GM12878 (cell line): ENCODE measurements at regions not wholly inside any gene's neighbourhood (a gene's known extent, or its start where the extent isn't known, plus 50 kb on each side); places are given as distances from the start of the nearest gene placed in this dataset.

ENCODE experiments used
- ATAC-seq: fragments of 200-7000 bp; cut with Tn5 transposase; 3 replicates; pipeline ENCODE4 v1.9.1; 2020; ENCODE audit warnings: mild to moderate bottlenecking, moderate library complexity
- BruUV-seq: library from RNA; stranded (reverse); fragments of 400-500 nt; replicated peaks from 2 replicates; lab custom pipeline; 2021; lab: Mats Ljungman, UMichigan
- CTCF ChIA-PET: fragments of 300-600 bp; sonication (Branson Sonifier 250); formaldehyde crosslinking; extraction: SDS; loops from one replicate; lab custom pipeline; 2021; ENCODE audit warnings: inconsistent platforms; lab: Yijun Ruan, JAX
- POLR2A ChIA-PET: fragments of 350-600 bp; formaldehyde crosslinking; extraction: SDS; loops from one replicate; lab custom pipeline; 2021; ENCODE audit warnings: inconsistent platforms; lab: Charles Lee
- RAD21 ChIA-PET: fragments of 300-600 bp; sonication (Branson Sonifier 250); formaldehyde crosslinking; loops from one replicate; lab custom pipeline; 2023; ENCODE audit warnings: antibody characterized with exemption; ENCODE audit not compliant: unreplicated experiment; lab: Charles Lee
- SMC1A ChIA-PET: fragments of 300-600 bp; sonication (Branson Sonifier 250); formaldehyde crosslinking; loops from one replicate; lab custom pipeline; 2023; ENCODE audit not compliant: unreplicated experiment, uncharacterized antibody; lab: Charles Lee
- DNase-seq: peaks from one replicate; pipeline ENCODE4 v3.0.0-alpha.2; 2011; ENCODE audit warnings: low read depth, low spot score
- FAIRE-seq: peaks from 3 replicates; lab custom pipeline; 2011; peaks lifted over from hg19 to GRCh38; lab: Jason Lieb, UNC
- H2AFZ ChIP-seq: 2 replicates; pipeline ENCODE4 v1.6.0; 2011; ENCODE audit warnings: low read depth, low read length, control low read depth; ENCODE audit not compliant: control insufficient read depth
- H3K27ac ChIP-seq: 2 replicates; pipeline ENCODE4 v1.5.1; 2011; ENCODE audit warnings: control low read depth; ENCODE audit not compliant: control insufficient read depth, insufficient read depth
- H3K27me3 ChIP-seq, 2 experiments: replicated peaks in 1 of 2; 2 replicates each; pipeline versions ENCODE4 v1.6.0 to v1.6.1; 2011; ENCODE audit warnings: low read length in 1 of 2; ENCODE audit not compliant: control insufficient read depth in 2 of 2, insufficient read depth in 2 of 2
- H3K36me3 ChIP-seq, 2 experiments: 2 replicates each; pipeline ENCODE4 v1.5.1; 2011; ENCODE audit warnings: low read length in 1 of 2; ENCODE audit not compliant: control insufficient read depth in 2 of 2, insufficient read depth in 2 of 2
- H3K4me1 ChIP-seq: 2 replicates; pipeline ENCODE4 v1.6.1; 2011; ENCODE audit warnings: mild to moderate bottlenecking, low read length, moderate library complexity, mixed read lengths; ENCODE audit not compliant: control insufficient read depth, insufficient read depth
- H3K4me2 ChIP-seq: 2 replicates; pipeline ENCODE4 v1.6.0; 2011; ENCODE audit warnings: control low read depth; ENCODE audit not compliant: control insufficient read depth, insufficient read depth
- H3K4me3 ChIP-seq: fragments of 200-600 bp; sonication (generic); 2 replicates; pipeline ENCODE4 v1.5.1; 2016
- H3K79me2 ChIP-seq: 2 replicates; pipeline ENCODE4 v1.6.0; 2011; ENCODE audit warnings: low read length; ENCODE audit not compliant: control insufficient read depth, insufficient read depth
- H3K9ac ChIP-seq: 2 replicates; pipeline ENCODE4 v1.8.0; 2011; ENCODE audit warnings: low read length, control low read depth, mixed read lengths; ENCODE audit not compliant: control insufficient read depth, insufficient read depth
- H3K9me3 ChIP-seq: replicated peaks from 3 replicates; pipeline ENCODE4 v1.5.1; 2011; ENCODE audit warnings: mild to moderate bottlenecking, low read length; ENCODE audit not compliant: control insufficient read depth, insufficient read depth
- H4K20me1 ChIP-seq: 2 replicates; pipeline ENCODE4 v1.6.0; 2011; ENCODE audit not compliant: control insufficient read depth, insufficient read depth
- BRCA1 ChIP-seq: IDR thresholded peaks from 2 replicates; pipeline ENCODE4 v1.6.1; 2011; ENCODE audit warnings: low read depth, low read length, improper control_type of control experiment
- EED ChIP-seq: sonication (generic); IDR thresholded peaks from 2 replicates; pipeline ENCODE4 v1.6.1; 2016; ENCODE audit warnings: antibody characterized with exemption, low read depth
- ETV6 ChIP-seq, 2 experiments: fragments of 450-650 bp in 1 of 2; IDR thresholded peaks in 1 of 2; conservative IDR thresholded peaks in 1 of 2; 2 replicates each; pipeline ENCODE4 v1.6.1; 2014; ENCODE audit warnings: antibody characterized with exemption in 1 of 2, borderline replicate concordance in 1 of 2, low read depth in 1 of 2, mild to moderate bottlenecking in 1 of 2, moderate library complexity in 1 of 2
- KAT2A ChIP-seq: conservative IDR thresholded peaks from 2 replicates; pipeline ENCODE4 v1.6.1; 2011; ENCODE audit warnings: low read depth, low read length; ENCODE audit not compliant: control insufficient read depth
- NFYA ChIP-seq: IDR thresholded peaks from 2 replicates; pipeline ENCODE4 v1.6.1; 2011; ENCODE audit warnings: low read depth, mild to moderate bottlenecking, low read length, improper control_type of control experiment, borderline replicate concordance
- PAX8 ChIP-seq: fragments of 450-650 bp; IDR thresholded peaks from 2 replicates; pipeline ENCODE4 v1.6.1; 2017; ENCODE audit warnings: mild to moderate bottlenecking, moderate library complexity
- POU2F2 ChIP-seq: IDR thresholded peaks from 3 replicates; pipeline ENCODE4 v1.6.1; 2011; ENCODE audit warnings: low read depth, mild to moderate bottlenecking, low read length, borderline replicate concordance
- RUNX3 ChIP-seq: IDR thresholded peaks from 2 replicates; pipeline ENCODE4 v1.6.1; 2012; ENCODE audit warnings: low read length, inconsistent platforms
- SMAD1 ChIP-seq: fragments of 450-650 bp; IDR thresholded peaks from 2 replicates; pipeline ENCODE4 v1.6.1; 2018; ENCODE audit warnings: mild to moderate bottlenecking, low read depth; ENCODE audit not compliant: partially characterized antibody
- SREBF1 ChIP-seq: IDR thresholded peaks from 2 replicates; pipeline ENCODE4 v1.6.1; 2012; ENCODE audit warnings: mild to moderate bottlenecking, low read length
- SRF ChIP-seq, 2 experiments: IDR thresholded peaks; 2 replicates each; pipeline ENCODE4 v1.6.1; 2011; ENCODE audit warnings: low read depth in 2 of 2, low read length in 2 of 2, mild to moderate bottlenecking in 1 of 2, moderate library complexity in 1 of 2
- STAT3 ChIP-seq: IDR thresholded peaks from 2 replicates; pipeline ENCODE4 v1.6.1; 2011; ENCODE audit warnings: low read depth, low read length, improper control_type of control experiment
- TAF1 ChIP-seq: IDR thresholded peaks from 2 replicates; pipeline ENCODE4 v1.6.1; 2011; ENCODE audit warnings: mild to moderate bottlenecking, low read depth, low read length, borderline replicate concordance
- ZBTB11 ChIP-seq: fragments of 450-650 bp; formaldehyde crosslinking; IDR thresholded peaks from 2 replicates; pipeline ENCODE4 v1.5.0; 2022; ENCODE audit warnings: mild to moderate bottlenecking, missing genetic modification characterization
- ZNF384 ChIP-seq: IDR thresholded peaks from 2 replicates; pipeline ENCODE4 v1.6.1; 2012; ENCODE audit warnings: low read depth, mild to moderate bottlenecking, low read length, improper control_type of control experiment, borderline replicate concordance
- ZZZ3 ChIP-seq: IDR thresholded peaks from 2 replicates; pipeline ENCODE4 v1.6.1; 2011; ENCODE audit warnings: low read depth; ENCODE audit not compliant: control insufficient read depth, insufficient read length
- WGBS: methylation state at CpG from one replicate; pipeline ENCODE4 v1.1.6; 2016; ENCODE audit warnings: low lambda C conversion rate; ENCODE audit not compliant: insufficient replicate concordance, insufficient coverage; ENCODE audit errors: missing lambda C conversion rate; 5-methylcytosine and 5-hydroxymethylcytosine counted together
- in situ Hi-C: fragments of 300-500 bp; cut with MboI; formaldehyde crosslinking; loops from 9 replicates; pipeline ENCODE4 v1.14.3; 2018; ENCODE audit warnings: mixed read lengths
- intact Hi-C: fragments of 100-400 bp; cut with micrococcal nuclease; formaldehyde crosslinking; loops from one replicate; pipeline ENCODE4 v1.14.2; 2022; ENCODE audit not compliant: unreplicated experiment

DNA sequence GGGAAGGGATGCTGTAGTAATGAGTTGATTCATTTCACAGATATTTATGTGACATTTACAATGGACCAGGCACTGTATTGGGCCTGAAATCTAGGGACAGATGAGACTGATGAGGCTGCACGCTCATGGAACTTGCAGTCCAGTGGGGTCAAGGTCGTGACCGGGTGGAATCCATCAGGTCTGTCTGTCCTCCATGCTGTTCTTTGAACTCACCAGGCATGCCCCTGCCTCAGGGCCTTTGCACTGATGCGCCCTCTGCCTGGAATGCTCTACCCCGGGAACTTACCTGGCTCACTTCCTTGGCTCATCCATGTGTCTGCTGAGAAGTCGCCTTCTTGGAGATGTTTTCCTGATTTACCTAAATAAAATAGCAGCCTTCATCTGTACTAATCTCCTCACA is 200.1 kb downstream of the VRK1 start:
- in situ Hi-C loops (no loop called here), intact Hi-C loops (no loop called here)
- Histone ChIP-seq H4K20me1 (no peaks in the 10 kb centered on the region), H3K4me1 (no peaks in the 10 kb centered on the region), H3K9ac (no peak overlapping the region), H3K27ac (no peak overlapping the region), H3K79me2 (no peaks in the 10 kb centered on the region), H3K36me3 (no peaks in the 10 kb centered on the region), H3K4me2 (no peak overlapping the region), H3K4me3 (no peak overlapping the region), H3K27me3 (no peaks in the 10 kb centered on the region), H2AFZ (no peak overlapping the region), H3K9me3 (no peaks in the 10 kb centered on the region; the same call in 2 of the 3 replicates)
- POLR2A ChIA-PET, result no interaction called here
- CTCF ChIA-PET, result no interaction called here
- DNase-seq, result no peak
- FAIRE-seq, result no peak
- SMC1A ChIA-PET, result interaction anchor here (2.0 kb wide), 1 partner anchor 14 kb away, joined by 4 read pairs; no protein-coding TSS in a partner anchor
- 64% methylated on average over 6 of the region's 6 CpGs for WGBS
- TF ChIP-seq TAF1 (no peak), BRCA1 (no peak), SRF (IDR thresholded peaks at IDR 0.05; ENCODE audit: low read depth in 2 of 2, low read length in 2 of 2) (no peak), STAT3 (no peak), POU2F2 (no peak), ZZZ3 (no peak), ETV6 (conservative IDR thresholded peaks at IDR 0.05 in 1 of 2, IDR thresholded peaks at IDR 0.05 in 1 of 2; ENCODE audit: borderline replicate concordance in 1 of 2, low read depth in 1 of 2) (no peak), PAX8 (no peak), SMAD1 (no peak), RUNX3 (no peak), SREBF1 (no peak), KAT2A (no peak), NFYA (no peak), ZBTB11 (CRISPR knock-in tag) (no peak), ZNF384 (no peak), EED (no peak)
- no TSS peak for BruUV-seq
- ATAC-seq, result no peak
- RAD21 ChIA-PET, result no interaction called here
